RCC 7860 (cell line): ENCODE measurements at regions not wholly inside any gene's neighbourhood (a gene's known extent, or its start where the extent isn't known, plus 50 kb on each side); places are given as distances from the start of the nearest gene placed in this dataset.
"Not testable (repeated sequence)": the region's sequence is repeated elsewhere in the genome, so short reads cannot be mapped to it uniquely, and the experiment has no call there.

Source experiments
- DNase-seq: peaks from one replicate; pipeline ENCODE4 v3.0.0-alpha.2; 2015; ENCODE audit warnings: low spot score
- FAIRE-seq: peaks from 2 replicates; lab custom pipeline; 2012; peaks lifted over from hg19 to GRCh38; lab: Jason Lieb, UNC

DNA sequence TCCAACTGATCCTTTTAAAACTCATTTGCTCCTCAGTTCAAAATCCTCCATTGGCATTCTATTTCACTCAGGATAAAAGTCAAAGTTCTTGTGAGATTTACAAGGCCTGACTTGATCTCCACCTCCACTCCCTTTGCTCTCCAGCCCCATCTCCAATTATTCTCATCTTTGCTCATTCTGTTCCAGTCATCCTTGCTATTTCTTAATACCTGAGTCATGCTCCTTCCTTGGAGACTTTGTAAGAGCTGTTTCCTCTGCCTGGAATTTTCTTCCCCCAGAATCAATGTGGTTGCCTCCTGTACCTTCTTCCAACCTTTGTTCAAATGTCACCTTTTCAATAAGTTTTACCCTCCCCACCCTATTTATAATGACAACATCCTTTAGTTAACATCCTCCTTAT, 373.5 kb downstream of the HTR1B start:
- no peak for FAIRE-seq
- no peak for DNase-seq

DNA sequence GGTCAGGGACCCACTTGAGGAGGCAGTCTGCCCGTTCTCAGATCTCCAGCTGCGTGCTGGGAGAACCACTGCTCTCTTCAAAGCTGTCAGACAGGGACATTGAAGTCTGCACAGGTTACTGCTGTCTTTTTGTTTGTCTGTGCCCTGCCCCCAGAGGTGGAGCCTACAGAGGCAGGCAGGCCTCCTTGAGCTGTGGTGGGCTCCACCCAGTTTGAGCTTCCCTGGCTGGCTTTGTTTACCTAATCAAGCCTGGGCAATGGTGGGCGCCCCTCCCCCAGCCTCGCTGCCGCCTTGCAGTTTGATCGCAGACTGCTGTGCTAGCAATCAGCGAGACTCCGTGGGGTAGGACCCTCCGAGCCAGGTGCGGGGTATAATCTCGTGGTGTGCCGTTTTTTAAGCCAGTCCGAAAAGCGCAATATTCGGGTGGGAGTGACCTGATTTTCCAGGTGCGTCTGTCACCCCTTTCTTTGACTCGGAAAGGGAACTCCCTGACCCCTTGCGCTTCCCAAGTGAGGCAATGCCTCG, 375.4 kb downstream of the HTR1B start:
- DNase-seq, FAIRE-seq: not testable (repeated sequence)

DNA sequence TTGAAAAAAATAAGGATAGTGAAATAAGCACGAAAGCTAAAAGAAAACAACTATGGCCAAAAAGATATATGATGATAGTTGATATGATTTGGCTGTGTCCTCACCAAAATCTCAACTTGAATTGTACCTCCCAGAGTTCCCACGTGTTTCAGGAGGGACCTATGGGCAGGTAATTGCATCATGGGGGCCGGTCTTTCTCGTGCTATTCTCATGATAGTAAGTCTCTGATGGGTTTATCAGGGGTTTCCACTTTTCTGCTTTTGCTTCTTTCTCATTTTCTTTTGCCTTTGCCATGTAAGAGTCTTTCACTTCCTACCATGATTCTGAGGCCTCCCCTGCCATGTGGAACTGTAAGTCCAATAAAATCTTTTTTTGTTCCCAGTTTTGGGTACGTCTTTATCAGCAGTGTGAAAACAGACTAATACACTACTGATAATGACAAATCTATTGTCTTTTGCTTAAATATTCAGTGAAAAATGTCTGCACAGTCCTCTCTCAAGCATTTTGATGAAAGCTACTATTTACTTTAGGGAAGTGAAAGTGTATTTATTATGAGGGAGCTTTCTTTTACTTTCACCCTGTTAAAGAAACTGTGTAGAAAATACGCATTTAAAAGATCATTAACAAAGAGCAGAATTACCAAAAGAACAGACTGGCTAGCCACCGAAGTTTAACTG, 389.1 kb downstream of the HTR1B start:
- DNase-seq (no peak), FAIRE-seq (no peak)

DNA sequence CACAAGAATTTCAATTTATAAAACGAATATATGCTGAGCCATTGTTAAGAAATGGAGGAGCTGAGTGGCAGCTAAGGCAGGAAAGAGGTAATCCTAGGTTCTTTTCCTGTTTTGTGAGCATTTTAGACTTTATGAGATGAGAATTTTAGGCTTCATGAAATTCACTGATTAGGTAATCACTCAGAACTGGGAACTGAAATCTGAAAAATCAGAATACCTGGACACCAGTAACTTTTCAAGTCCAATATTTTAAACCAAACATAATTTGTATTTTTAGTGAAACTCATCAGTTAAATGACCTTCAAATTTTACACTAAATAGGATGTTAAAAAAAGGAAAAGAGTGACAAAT, 389.9 kb downstream of the HTR1B start:
- no peak for FAIRE-seq
- no peak for DNase-seq

DNA sequence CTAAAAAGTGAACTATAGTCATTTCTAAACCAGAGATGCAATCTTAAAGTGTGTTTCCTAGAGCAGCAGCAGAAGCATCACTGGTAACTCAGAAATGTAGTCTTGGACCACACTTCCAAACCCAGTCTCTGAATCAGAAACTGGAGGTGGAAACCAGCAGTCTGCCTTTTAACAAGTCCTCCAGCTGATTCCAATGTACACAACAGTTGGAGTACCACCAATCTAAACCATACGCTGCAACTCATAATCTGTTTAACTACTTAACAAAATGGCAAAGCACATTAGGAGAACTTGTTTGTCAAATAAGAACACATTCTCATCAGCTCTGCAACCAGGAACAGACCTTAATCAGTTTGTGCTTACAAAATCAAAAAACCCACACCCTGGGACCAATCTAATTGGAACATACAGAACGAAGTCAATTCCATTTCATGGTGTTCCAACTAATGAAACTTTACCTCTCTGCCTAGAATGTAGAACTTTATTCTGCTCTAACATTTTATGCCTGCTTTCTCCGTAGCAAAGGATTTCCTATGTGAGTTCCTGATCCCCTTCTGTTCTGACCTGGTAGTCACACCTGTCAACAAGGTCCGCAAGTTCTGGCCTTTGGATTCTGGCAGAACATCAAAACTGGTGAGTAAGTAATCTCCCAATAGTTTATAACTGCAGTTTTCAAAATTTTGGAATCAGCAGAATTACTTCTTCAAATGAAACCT, 390.4 kb downstream of the HTR1B start:
- FAIRE-seq (no peak), DNase-seq (no peak)

DNA sequence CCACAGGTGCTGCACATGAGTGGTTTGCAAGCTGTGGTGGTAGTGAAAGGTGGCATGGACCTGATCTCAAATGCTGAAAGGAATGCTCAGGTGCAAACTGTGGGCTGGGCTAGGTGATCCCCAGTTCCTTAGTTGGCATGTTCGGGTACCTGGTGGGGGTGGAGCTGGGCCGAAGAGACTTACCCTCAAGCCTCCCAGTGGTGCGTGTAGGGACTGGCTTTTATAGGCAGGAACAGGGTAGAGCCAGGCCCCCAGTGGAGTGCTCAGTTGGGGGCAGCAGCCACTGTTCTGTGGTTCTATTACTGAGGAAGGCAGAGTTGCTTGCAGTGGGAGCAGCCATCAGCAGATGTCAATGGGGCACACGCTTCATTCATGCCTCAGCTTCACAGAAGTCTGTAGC, 399.8 kb downstream of the HTR1B start:
- DNase-seq (no peak), FAIRE-seq (no peak)

DNA sequence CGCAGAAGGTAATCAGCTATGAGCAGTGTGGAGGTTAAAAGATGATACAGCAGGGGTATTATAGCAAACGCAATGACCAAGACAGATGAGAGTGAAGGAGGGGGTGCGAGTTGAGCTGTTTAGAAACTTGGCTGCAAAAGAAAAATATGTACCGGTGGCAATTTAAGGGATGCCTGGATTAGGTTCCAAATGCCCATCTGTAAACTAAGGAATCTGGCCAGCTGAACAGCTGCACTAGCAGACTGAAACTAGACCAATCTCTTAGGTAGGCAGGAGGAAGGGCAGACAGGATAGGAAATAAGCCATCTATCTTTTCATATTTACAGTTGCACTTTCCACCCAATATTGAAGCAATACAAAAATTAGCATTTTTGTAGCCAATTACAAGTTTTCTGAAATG, 407.6 kb downstream of the HTR1B start:
- FAIRE-seq, result no peak

DNA sequence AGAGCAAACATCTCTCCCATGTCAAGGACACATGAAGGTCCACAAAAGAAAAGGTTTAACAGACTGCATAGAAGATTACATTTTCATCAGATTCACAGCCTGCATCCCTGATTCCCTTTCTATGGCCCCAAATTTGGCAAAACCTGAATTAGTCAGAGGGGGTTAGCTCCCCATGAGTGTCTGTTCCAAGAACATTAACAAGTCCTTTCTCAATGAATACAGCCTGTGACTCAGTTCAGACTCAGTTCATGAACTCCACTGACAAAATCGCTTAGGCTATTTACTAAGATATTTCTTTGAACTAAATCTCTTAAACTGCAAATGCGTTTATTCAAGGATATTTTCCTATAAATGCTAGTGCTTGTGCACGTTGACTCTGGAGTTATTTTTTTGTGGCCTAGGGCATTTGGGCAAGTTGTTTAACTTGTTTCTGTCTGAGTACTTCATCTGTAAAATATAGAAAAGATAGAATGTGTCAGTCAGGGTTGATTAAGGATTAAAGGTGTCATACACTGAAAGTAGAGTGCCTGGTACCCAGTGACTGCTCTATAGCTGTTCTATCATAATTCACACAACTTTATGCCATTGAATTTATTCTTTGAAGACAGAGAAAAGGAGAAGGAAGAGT, 422.6 kb downstream of the HTR1B start:
- FAIRE-seq (no peak), DNase-seq (no peak)

More for the DNA sequence above, 407.6 kb downstream of the HTR1B start:
- no peak for DNase-seq

DNA sequence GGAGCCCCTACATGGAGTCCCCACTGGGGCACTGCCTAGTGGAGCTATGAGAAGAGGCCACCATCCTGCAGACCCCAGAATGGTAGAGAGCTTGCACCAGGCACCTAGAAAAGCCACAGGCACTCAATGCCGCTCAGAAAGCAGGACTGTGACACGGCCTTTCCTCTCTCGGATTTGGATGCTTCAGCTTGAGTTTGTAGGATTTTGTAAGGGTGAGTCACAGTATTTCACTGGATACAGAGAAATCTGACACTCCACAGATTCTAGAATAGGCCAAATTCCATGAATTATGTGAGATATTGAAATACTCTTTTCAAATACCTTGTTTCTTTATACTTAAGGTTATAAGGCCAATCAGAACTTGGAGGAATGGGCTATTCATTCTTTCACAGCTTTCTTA, 424.5 kb downstream of the HTR1B start:
- DNase-seq, result no peak
- FAIRE-seq, result no peak

DNA sequence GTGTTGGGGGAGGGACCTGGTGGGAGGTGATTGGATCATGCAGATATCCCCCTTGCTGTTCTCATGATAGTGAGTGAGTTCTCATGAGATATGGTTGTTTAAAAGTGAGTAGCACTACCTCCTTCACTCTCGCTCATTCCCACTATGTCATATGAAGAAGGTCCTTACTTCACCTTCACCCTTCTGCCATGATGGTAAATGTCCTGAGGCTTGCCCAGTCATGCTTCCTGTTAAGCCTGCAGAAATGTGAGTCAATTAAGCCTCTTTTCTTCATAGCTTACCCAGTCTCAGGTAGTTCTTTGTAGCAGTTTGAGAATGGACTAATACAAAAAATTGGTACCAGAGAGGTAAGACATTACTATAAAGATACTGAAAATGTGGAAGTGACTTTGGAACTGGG, 425.9 kb downstream of the HTR1B start:
- no peak for FAIRE-seq
- no peak for DNase-seq

DNA sequence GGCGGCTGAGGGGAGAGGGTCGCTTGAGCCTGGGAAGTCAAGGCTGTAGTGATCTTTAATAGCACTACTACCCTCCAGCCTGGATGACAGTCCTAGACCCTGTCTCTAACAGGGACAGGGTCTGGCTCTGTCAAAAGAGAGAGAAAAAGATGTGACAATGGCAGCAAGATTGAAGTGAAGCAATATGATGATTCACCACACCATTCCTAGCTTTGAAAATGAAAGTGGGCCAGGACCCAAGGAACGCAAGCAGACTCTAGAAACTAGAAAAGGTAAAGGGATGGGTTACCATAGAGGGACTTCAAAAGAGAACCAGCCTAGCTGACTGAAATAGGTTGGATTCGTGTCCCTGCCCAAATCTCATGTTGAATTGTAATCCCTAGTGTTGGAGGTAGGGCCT, 426.9 kb downstream of the HTR1B start:
- no peak for FAIRE-seq
- no peak for DNase-seq

DNA sequence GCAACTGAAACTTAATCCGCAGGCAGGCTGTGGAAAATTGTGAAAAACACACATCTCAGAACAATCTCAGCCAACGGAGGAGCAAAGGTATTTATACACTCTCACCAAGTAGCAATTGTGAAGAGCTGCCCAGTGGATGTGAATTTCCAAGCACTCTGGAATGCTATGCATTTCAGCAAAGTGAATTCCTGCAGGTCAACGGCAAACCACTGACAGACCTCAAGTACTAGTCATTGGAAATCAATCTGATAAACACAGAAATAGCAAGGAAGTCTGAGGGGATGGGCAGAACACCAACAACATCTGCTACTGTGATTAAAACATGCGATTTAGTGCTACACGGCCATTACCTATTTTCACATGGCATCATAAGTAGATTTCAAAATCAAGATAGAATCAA, 429.1 kb downstream of the HTR1B start:
- DNase-seq (peak; percentile 87), FAIRE-seq (peak; percentile 83)

DNA sequence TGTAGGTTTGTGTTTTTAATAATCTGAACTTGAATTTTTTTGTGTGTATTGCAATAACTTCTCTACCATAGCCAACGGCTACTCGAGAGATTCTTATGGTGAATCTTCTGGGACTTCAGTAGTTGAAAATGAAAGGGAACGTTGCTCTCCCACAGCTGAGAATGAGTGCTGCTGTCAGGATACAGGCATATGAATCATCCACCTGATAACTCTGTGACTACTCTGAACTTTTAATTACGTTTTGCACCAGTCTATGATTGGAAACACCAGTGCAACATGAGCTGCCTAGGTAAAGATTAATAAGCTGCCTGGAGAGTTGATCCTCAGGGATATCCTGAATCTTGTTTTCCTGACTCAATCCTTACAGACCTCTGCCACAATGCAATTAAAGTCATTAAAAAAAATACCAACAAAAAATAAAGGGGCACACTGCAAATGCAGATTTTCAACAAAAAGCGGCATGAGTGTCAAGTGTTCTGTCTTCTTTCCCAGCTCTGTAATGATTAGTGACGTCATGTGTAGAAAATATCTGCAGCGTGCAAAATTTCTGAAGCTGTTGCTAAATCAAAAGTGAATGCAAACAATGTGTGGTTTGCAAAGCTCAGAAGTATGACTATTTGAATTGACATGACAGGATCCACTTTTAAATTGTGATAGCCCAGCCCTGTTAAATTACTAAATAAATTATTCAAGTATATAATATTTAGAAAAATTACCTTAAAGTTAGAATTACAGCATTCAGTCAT, 432.2 kb downstream of the HTR1B start:
- DNase-seq (peak; percentile 33), FAIRE-seq (no peak)

DNA sequence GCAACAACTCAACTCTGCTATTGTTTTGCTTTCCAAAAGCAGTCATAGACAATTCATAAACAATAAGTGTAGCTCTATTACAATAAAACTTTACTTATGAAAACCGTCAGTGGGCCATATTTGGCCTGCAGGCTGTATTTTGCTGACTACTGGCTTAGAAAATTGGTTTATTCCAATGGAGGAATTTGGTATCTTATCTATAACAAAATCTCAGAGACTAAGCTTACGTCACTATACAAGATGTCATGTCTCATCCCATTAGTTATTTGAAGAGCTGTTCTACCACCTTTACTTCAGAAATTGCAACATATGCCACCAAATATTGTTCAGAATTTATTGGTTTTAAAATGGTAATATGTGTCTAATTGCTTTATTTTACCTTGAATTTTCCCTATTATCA, 436.9 kb downstream of the HTR1B start:
- FAIRE-seq (no peak), DNase-seq (no peak)

DNA sequence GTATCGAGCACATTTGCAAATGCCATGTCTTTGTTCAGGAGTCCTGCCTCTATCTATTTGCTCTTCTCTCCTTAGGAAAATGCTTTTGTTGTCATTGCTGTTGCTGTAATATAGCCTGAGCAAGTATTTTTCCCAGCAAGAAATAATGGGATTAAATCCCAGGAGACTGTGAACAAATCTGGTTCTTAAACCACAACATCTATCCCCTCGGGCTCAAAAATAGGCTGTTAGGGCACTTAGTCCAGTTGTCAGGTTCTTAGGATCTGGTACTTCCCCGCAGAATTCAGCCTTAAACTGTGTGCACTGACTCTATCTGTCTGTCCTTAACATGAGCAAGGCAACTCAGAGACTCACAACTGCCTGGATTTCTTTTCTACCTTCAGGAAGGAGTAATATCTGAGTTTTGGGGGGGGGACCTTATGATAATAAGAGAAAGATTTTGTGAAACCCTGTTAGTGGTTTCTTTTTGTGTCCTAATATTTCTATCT, 437.5 kb downstream of the HTR1B start:
- FAIRE-seq (no peak), DNase-seq (no peak)

DNA sequence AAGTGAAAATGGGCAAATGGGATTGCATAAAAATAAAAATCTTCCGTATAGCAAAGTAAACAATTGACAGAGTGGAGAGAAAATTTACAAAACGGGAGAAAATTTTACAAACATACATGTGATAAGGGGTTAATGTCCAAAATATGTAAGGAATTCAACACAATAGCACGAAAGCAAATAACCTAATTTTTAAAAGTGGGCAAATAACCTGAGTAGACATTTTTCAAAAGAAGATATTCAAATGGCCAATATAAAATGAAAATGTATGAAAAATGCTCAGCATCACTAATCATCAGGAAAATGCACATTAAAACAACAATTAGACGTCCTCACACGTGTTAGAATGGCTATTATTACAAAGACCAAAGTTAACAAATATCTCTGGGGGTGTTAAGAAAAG, 441.5 kb downstream of the HTR1B start:
- FAIRE-seq (no peak), DNase-seq (no peak)

DNA sequence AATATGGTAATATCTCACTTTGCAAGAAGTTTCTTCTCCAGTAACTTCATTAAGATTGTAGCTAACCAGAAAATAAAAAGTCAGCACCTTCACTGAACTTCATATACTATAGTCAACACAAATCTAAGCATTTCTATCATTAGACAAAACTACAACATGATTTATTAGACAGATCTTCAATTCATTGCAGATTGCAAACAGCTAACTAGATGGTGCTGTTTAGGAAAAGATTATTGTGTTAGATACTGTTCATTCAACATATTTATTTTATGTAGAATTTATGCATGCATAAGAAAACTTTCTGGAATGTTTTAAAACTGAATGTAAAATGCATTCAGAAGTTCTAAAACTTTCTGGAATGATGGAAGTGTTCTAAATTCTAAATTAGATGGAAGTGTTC, 442.1 kb downstream of the HTR1B start:
- DNase-seq (no peak), FAIRE-seq (no peak)

DNA sequence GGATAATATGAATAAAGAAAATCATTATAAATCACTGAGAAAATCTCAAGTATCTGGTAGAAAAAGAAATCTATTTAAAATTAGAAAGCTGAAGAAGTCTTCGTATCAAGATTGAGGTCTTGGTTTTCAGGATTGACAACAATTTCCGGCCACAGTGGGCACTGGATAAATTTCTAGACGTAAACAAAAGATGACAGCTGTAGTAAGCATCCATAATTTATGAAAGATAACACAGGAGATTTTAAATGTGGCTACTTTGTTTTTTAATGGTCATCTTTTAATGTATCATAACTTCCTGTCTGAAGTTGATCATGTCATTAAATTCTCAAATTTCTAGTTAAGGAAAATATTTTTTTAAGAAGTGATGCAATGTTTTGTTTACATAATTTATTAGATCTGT, 444.2 kb downstream of the HTR1B start:
- DNase-seq, result no peak

DNA sequence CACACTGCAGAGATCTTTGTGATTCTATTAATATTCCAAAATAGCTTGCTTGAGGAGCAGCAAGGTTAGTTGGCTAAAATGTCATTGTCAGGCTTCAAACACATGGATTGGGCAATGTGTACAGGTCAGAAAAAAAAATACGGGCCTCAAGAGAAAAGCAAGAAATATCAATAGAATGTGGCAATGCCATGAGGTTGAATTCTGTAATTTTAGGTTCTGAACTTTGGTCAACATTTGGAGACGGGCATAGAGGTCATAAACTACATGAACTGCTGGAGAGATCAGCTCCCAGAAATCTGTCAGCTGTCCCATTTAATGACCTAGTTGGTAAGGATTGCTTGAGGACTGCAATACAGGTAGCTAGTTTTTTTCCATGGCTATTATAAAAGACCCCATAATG, 445.8 kb downstream of the HTR1B start:
- DNase-seq, result no peak
- FAIRE-seq, result no peak

More for the DNA sequence above, 444.2 kb downstream of the HTR1B start:
- no peak for FAIRE-seq

DNA sequence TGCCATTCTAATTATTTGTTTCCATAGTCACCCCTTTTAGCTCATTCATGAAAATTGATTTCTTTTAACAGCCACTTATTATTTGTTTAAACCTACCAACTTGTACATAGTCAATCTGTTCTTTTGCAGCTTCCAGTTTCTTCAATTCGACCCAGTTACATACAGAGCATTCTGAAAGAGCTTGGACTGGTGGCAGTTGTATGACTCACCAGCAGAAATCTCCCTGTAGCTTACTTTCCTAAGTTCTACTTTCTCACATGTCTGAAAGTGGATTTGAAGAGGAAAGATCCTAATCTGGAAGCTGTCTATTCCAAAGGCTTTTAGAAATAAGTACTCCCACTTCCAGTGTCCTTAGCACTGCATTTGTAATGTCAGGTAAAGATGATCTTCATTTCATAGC, 447.9 kb downstream of the HTR1B start:
- FAIRE-seq (no peak), DNase-seq (no peak)

DNA sequence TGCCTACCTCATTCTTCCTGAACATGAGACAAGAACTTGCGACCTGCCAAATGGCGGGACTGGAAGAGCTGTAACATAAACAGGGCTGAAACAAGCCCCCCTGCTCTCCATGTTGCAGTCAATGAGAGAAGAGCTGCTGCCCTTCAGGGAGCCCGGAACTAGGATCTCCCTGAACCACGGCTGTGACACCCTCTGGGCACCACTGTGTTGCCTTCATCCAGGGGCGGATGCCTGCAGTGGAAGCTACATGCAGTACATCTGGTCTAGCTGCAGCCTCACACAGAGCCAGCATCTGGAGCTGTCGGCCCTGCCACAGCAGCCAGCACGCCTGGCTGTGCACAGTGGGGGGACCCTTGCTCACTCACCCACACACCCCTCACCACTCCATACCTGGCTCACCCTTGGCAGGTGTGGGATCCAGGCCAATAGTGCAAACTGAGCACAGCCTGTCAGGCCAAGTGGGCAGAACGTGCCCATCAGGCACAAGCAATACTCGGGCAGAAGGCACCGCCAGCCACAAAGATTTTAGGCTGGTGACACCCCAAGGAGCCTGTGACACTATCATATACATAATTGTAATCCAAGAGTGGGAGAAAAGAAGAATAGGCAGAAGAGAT, 451.3 kb downstream of the HTR1B start:
- DNase-seq, result no peak
- no peak for FAIRE-seq
